ENCODE measurements at regions not wholly inside any gene's neighbourhood (a gene's known extent, or its start where the extent isn't known, plus 50 kb on each side); places are given as distances from the start of the nearest gene placed in this dataset.

DNA sequence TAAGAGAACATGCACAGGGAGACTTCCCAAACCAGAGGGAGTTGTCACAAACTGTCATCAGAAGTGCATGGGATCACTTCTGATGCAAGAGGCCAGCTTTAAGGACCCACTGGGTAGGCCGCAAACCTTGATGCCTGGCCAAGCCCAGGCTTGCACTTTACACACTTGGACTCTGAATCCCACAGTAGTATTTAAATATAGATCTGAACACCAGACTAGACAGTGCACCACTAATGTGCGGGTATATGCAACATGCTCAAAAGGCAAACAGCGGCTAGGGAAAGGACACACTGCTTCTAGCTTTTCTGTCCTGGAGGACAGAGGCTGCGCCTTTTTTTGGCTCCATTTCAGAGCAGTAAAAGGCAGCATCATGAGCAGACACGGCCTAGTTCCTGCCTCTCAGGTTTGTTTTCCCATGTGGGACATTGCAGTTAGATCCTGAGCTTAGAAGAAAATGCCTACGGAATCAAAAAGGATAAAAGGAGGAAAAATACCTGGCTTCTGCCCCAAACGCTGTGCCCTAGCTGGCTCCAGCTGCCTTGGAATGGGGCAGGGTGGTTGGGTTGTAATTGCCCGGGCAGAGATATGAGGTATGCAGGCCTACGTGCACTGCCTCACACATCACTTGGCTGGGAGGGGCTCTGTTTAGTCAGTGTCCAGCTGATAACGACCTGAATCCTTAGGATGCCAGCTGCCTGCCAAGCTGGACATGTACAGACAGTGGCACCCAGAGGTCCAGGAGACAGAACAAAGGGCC is 84.5 kb upstream of the EGLN3 start (continued):
- TF ChIP-seq SAFB2 (CRISPR knock-in tag; IDR thresholded peaks at IDR 0.05; ENCODE audit: borderline replicate concordance, low read depth) (no peak; the same call in 1 of the 2 replicates), NFKBIZ (CRISPR knock-in tag; IDR thresholded peaks at IDR 0.05) (0 out of 2 replicates have a peak, but pooled peaks have one; percentile 83), GFI1 (CRISPR knock-in tag; IDR thresholded peaks at IDR 0.05; ENCODE audit: borderline replicate concordance) (peak; percentile 84; the same call in 1 of the 2 replicates), ZNF251 (CRISPR knock-in tag; IDR thresholded peaks at IDR 0.05) (no peak), ZNF34 (CRISPR knock-in tag; IDR thresholded peaks at IDR 0.05; ENCODE audit: borderline replicate concordance) (no peak), CBX1 (IDR thresholded peaks at IDR 0.05; ENCODE audit: low read depth) (peak; percentile 52)
- TF ChIP-seq, protein P1, sequence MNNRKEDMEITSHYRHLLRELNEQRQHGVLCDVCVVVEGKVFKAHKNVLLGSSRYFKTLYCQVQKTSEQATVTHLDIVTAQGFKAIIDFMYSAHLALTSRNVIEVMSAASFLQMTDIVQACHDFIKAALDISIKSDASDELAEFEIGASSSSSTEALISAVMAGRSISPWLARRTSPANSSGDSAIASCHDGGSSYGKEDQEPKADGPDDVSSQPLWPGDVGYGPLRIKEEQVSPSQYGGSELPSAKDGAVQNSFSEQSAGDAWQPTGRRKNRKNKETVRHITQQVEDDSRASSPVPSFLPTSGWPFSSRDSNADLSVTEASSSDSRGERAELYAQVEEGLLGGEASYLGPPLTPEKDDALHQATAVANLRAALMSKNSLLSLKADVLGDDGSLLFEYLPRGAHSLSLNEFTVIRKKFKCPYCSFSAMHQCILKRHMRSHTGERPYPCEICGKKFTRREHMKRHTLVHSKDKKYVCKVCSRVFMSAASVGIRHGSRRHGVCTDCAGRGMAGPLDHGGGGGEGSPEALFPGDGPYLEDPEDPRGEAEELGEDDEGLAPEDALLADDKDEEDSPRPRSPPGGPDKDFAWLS (CRISPR knock-in tag; IDR thresholded peaks at IDR 0.05; ENCODE audit: borderline replicate concordance): no peak
- TF ChIP-seq, protein P2, sequence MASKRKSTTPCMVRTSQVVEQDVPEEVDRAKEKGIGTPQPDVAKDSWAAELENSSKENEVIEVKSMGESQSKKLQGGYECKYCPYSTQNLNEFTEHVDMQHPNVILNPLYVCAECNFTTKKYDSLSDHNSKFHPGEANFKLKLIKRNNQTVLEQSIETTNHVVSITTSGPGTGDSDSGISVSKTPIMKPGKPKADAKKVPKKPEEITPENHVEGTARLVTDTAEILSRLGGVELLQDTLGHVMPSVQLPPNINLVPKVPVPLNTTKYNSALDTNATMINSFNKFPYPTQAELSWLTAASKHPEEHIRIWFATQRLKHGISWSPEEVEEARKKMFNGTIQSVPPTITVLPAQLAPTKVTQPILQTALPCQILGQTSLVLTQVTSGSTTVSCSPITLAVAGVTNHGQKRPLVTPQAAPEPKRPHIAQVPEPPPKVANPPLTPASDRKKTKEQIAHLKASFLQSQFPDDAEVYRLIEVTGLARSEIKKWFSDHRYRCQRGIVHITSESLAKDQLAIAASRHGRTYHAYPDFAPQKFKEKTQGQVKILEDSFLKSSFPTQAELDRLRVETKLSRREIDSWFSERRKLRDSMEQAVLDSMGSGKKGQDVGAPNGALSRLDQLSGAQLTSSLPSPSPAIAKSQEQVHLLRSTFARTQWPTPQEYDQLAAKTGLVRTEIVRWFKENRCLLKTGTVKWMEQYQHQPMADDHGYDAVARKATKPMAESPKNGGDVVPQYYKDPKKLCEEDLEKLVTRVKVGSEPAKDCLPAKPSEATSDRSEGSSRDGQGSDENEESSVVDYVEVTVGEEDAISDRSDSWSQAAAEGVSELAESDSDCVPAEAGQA (IDR thresholded peaks at IDR 0.05; ENCODE audit: low read depth): peak; percentile 84
- TF ChIP-seq, protein P2 (CRISPR knock-in tag; IDR thresholded peaks at IDR 0.05; ENCODE audit: borderline replicate concordance): no peak
- TF ChIP-seq, protein P3, sequence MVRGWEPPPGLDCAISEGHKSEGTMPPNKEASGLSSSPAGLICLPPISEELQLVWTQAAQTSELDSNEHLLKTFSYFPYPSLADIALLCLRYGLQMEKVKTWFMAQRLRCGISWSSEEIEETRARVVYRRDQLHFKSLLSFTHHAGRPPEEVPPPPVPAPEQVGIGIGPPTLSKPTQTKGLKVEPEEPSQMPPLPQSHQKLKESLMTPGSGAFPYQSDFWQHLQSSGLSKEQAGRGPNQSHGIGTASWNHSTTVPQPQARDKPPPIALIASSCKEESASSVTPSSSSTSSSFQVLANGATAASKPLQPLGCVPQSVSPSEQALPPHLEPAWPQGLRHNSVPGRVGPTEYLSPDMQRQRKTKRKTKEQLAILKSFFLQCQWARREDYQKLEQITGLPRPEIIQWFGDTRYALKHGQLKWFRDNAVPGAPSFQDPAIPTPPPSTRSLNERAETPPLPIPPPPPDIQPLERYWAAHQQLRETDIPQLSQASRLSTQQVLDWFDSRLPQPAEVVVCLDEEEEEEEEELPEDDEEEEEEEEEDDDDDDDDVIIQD (CRISPR knock-in tag; IDR thresholded peaks at IDR 0.05; ENCODE audit: low read depth): peak; percentile 86
- TF ChIP-seq, protein P4, sequence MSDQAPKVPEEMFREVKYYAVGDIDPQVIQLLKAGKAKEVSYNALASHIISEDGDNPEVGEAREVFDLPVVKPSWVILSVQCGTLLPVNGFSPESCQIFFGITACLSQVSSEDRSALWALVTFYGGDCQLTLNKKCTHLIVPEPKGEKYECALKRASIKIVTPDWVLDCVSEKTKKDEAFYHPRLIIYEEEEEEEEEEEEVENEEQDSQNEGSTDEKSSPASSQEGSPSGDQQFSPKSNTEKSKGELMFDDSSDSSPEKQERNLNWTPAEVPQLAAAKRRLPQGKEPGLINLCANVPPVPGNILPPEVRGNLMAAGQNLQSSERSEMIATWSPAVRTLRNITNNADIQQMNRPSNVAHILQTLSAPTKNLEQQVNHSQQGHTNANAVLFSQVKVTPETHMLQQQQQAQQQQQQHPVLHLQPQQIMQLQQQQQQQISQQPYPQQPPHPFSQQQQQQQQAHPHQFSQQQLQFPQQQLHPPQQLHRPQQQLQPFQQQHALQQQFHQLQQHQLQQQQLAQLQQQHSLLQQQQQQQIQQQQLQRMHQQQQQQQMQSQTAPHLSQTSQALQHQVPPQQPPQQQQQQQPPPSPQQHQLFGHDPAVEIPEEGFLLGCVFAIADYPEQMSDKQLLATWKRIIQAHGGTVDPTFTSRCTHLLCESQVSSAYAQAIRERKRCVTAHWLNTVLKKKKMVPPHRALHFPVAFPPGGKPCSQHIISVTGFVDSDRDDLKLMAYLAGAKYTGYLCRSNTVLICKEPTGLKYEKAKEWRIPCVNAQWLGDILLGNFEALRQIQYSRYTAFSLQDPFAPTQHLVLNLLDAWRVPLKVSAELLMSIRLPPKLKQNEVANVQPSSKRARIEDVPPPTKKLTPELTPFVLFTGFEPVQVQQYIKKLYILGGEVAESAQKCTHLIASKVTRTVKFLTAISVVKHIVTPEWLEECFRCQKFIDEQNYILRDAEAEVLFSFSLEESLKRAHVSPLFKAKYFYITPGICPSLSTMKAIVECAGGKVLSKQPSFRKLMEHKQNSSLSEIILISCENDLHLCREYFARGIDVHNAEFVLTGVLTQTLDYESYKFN (CRISPR knock-in tag; conservative IDR thresholded peaks at IDR 0.05): peak; percentile 96
- TF ChIP-seq, protein P5, sequence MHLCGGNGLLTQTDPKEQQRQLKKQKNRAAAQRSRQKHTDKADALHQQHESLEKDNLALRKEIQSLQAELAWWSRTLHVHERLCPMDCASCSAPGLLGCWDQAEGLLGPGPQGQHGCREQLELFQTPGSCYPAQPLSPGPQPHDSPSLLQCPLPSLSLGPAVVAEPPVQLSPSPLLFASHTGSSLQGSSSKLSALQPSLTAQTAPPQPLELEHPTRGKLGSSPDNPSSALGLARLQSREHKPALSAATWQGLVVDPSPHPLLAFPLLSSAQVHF (CRISPR knock-in tag; IDR thresholded peaks at IDR 0.05): no peak
- TF ChIP-seq, protein P6, sequence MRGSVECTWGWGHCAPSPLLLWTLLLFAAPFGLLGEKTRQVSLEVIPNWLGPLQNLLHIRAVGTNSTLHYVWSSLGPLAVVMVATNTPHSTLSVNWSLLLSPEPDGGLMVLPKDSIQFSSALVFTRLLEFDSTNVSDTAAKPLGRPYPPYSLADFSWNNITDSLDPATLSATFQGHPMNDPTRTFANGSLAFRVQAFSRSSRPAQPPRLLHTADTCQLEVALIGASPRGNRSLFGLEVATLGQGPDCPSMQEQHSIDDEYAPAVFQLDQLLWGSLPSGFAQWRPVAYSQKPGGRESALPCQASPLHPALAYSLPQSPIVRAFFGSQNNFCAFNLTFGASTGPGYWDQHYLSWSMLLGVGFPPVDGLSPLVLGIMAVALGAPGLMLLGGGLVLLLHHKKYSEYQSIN (CRISPR knock-in tag; IDR thresholded peaks at IDR 0.05; ENCODE audit: borderline replicate concordance): no peak

All from HepG2 (cell line).